Neural cell (in vitro differentiated cells): ENCODE measurements at regions not wholly inside any gene's neighbourhood (a gene's known extent, or its start where the extent isn't known, plus 50 kb on each side); places are given as distances from the start of the nearest gene placed in this dataset.
"Not testable (repeated sequence)": the region's sequence is repeated elsewhere in the genome, so short reads cannot be mapped to it uniquely, and the experiment has no call there.

Experiments
- H2AFZ ChIP-seq: fragments of 200-600, 300-800 bp; sonication (generic), shearing (Covaris generic); 2 replicates; pipeline ENCODE4 v1.6.0; 2014; ENCODE audit warnings: low read depth, mild to moderate bottlenecking, antibody characterized with exemption, low read length, moderate library complexity
- H3F3A ChIP-seq: fragments of 200-600 bp; shearing (Covaris generic); 2 replicates; pipeline ENCODE4 v1.6.1; 2016; ENCODE audit warnings: mild to moderate bottlenecking, moderate library complexity, mixed read lengths, antibody characterized with exemption, low read length; ENCODE audit not compliant: insufficient read depth, poor library complexity, severe bottlenecking
- H3K27ac ChIP-seq: fragments of 200-600, 300-800 bp; sonication (generic), shearing (Covaris generic); 2 replicates; pipeline ENCODE4 v1.5.1; 2014; ENCODE audit warnings: mild to moderate bottlenecking, low read length, moderate library complexity
- H3K27me3 ChIP-seq: fragments of 300-800, 200-600 bp; sonication (generic), shearing (Covaris generic); 2 replicates; pipeline ENCODE4 v1.6.0; 2014; ENCODE audit warnings: mild to moderate bottlenecking, low read depth, low read length, moderate library complexity; ENCODE audit not compliant: insufficient read depth
- H3K36me3 ChIP-seq: fragments of 300-800, 200-600 bp; sonication (generic), shearing (Covaris generic); 2 replicates; pipeline ENCODE4 v1.5.1; 2014; ENCODE audit warnings: mild to moderate bottlenecking, antibody characterized with exemption, low read length, moderate library complexity; ENCODE audit not compliant: insufficient read depth
- H3K4me2 ChIP-seq: fragments of 300-800, 200-600 bp; sonication (generic), shearing (Covaris generic); 2 replicates; pipeline ENCODE4 v1.6.0; 2014; ENCODE audit warnings: mild to moderate bottlenecking, low read length
- H3K4me3 ChIP-seq: fragments of 300-800, 200-600 bp; sonication (generic), shearing (Covaris generic); 2 replicates; pipeline ENCODE4 v1.5.1; 2014; ENCODE audit warnings: mild to moderate bottlenecking, low read length, moderate library complexity
- H3K79me2 ChIP-seq: fragments of 200-600 bp; shearing (Covaris generic); replicated peaks from 2 replicates; pipeline ENCODE4 v1.6.0; 2014; ENCODE audit warnings: mild to moderate bottlenecking, low read length, moderate library complexity; ENCODE audit not compliant: insufficient read depth
- H3K9ac ChIP-seq: fragments of 300-800, 200-600 bp; sonication (generic), shearing (Covaris generic); 2 replicates; pipeline ENCODE4 v1.6.1; 2016; ENCODE audit warnings: mild to moderate bottlenecking, low read length, mixed read lengths
- H3K9me2 ChIP-seq: fragments of 200-600 bp; shearing (Covaris generic); 2 replicates; pipeline ENCODE4 v1.6.1; 2016; ENCODE audit warnings: mild to moderate bottlenecking, low read length, mixed read lengths; ENCODE audit not compliant: insufficient read depth
- H3K9me3 ChIP-seq: fragments of 200-600, 300-800 bp; sonication (generic), shearing (Covaris generic); 2 replicates; pipeline ENCODE4 v1.6.1; 2016; ENCODE audit warnings: mild to moderate bottlenecking, mixed run types, low read length, moderate library complexity, mixed read lengths
- H4K20me1 ChIP-seq: fragments of 200-600 bp; shearing (Covaris generic); 2 replicates; pipeline ENCODE4 v1.6.1; 2016; ENCODE audit warnings: mild to moderate bottlenecking, mixed run types; ENCODE audit not compliant: insufficient read depth
- EP300 ChIP-seq: fragments of 450-650 bp; conservative IDR thresholded peaks from 2 replicates; pipeline ENCODE4 v1.6.1; 2014; ENCODE audit warnings: antibody characterized with exemption, mild to moderate bottlenecking, moderate library complexity; ENCODE audit not compliant: poor library complexity, severe bottlenecking
- EZH2 ChIP-seq: fragments of 200-600, 300-800 bp; shearing (Covaris generic), sonication (generic); IDR thresholded peaks from 2 replicates; pipeline ENCODE4 v1.6.1; 2014; ENCODE audit warnings: antibody characterized with exemption, low read length, borderline replicate concordance, mild to moderate bottlenecking; ENCODE audit not compliant: insufficient read depth, poor library complexity, severe bottlenecking
- MXI1 ChIP-seq: fragments of 450-650 bp; conservative IDR thresholded peaks from 2 replicates; pipeline ENCODE4 v1.6.1; 2014; ENCODE audit warnings: antibody characterized with exemption, mild to moderate bottlenecking; ENCODE audit not compliant: poor library complexity, severe bottlenecking
- POLR2AphosphoS5 ChIP-seq: IDR thresholded peaks from 2 replicates; pipeline ENCODE4 v1.6.1; 2012
- RAD21 ChIP-seq: fragments of 450-650 bp; conservative IDR thresholded peaks from 2 replicates; pipeline ENCODE4 v1.6.1; 2014; ENCODE audit warnings: antibody characterized with exemption, mild to moderate bottlenecking, moderate library complexity
- REST ChIP-seq: IDR thresholded peaks from 2 replicates; pipeline ENCODE4 v1.6.1; 2012; ENCODE audit warnings: borderline replicate concordance
- SMC3 ChIP-seq: fragments of 450-650 bp; conservative IDR thresholded peaks from 2 replicates; pipeline ENCODE4 v1.6.1; 2014; ENCODE audit warnings: antibody characterized with exemption, mild to moderate bottlenecking, moderate library complexity; ENCODE audit not compliant: poor library complexity
- TAF1 ChIP-seq: IDR thresholded peaks from 2 replicates; pipeline ENCODE4 v1.6.1; 2012; ENCODE audit warnings: low read depth
- TF ChIP-seq, protein P1 (sequence below): fragments of 450-650 bp; IDR thresholded peaks from 2 replicates; pipeline ENCODE4 v1.5.1; 2014; ENCODE audit warnings: antibody characterized with exemption, mild to moderate bottlenecking, moderate library complexity; ENCODE audit not compliant: poor library complexity, severe bottlenecking

- Histone ChIP-seq H3K27me3 (no peaks in the 10 kb centered on the region), H3F3A (no peaks in the 10 kb centered on the region), H3K4me2 (no peak overlapping the region), H3K4me3 (no peak overlapping the region), H2AFZ (no peak overlapping the region), H3K79me2 (no peaks in the 10 kb centered on the region), H3K9me3 (no peaks in the 10 kb centered on the region), H3K36me3 (no peaks in the 10 kb centered on the region), H3K27ac (no peak overlapping the region), H4K20me1 (no peaks in the 10 kb centered on the region), H3K9me2 (no peaks in the 10 kb centered on the region), H3K9ac (no peak overlapping the region)
- no peak for TF ChIP-seq EZH2
- TF ChIP-seq REST = no peak
- TF ChIP-seq, protein P1, sequence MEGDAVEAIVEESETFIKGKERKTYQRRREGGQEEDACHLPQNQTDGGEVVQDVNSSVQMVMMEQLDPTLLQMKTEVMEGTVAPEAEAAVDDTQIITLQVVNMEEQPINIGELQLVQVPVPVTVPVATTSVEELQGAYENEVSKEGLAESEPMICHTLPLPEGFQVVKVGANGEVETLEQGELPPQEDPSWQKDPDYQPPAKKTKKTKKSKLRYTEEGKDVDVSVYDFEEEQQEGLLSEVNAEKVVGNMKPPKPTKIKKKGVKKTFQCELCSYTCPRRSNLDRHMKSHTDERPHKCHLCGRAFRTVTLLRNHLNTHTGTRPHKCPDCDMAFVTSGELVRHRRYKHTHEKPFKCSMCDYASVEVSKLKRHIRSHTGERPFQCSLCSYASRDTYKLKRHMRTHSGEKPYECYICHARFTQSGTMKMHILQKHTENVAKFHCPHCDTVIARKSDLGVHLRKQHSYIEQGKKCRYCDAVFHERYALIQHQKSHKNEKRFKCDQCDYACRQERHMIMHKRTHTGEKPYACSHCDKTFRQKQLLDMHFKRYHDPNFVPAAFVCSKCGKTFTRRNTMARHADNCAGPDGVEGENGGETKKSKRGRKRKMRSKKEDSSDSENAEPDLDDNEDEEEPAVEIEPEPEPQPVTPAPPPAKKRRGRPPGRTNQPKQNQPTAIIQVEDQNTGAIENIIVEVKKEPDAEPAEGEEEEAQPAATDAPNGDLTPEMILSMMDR = no peak
- TF ChIP-seq POLR2AphosphoS5 = no peak
- no peak for TF ChIP-seq MXI1
- TF ChIP-seq TAF1 = no peak
- no peak for TF ChIP-seq EP300
- TF ChIP-seq SMC3 = no peak
- TF ChIP-seq RAD21 = no peak
These were observed 371.7 kb upstream of the MEX3C start for GRCh38 chr18:51569153-51569552.

DNA sequence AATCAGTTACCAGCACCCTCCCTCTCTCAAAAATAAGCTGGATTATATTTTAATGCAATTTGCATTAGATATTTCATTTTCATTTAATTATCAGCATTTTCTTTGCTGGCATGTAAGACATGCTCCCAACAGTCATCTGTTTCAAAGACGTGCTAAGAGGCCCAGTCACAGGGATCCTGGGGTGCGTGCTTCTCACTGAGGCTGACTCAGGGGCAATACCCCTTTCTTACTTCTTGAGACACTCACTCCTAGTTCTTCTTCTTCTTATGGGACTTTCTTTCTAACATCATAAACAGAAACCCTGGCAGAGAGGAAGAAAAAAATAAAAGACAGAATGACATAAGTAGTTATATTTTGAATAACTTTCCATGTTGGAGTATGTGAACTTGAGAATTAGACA is 372.1 kb upstream of the MEX3C start:
- no peak overlapping the region for H2AFZ ChIP-seq
- no peaks in the 10 kb centered on the region for H3K79me2 ChIP-seq
- no peaks in the 10 kb centered on the region for H3F3A ChIP-seq
- no peaks in the 10 kb centered on the region for H3K9me3 ChIP-seq
- H3K36me3 ChIP-seq = no peaks in the 10 kb centered on the region
- H3K9me2 ChIP-seq = no peaks in the 10 kb centered on the region
- H3K4me2 ChIP-seq = no peak overlapping the region
- H3K9ac ChIP-seq = no peak overlapping the region
- H3K4me3 ChIP-seq = no peak overlapping the region
- H3K27ac ChIP-seq = no peak overlapping the region
- no peaks in the 10 kb centered on the region for H4K20me1 ChIP-seq
- no peaks in the 10 kb centered on the region for H3K27me3 ChIP-seq
- TF ChIP-seq EZH2 (no peak), SMC3 (no peak), REST (no peak), TAF1 (no peak), POLR2AphosphoS5 (no peak), MXI1 (no peak), RAD21 (no peak), EP300 (no peak)
- TF ChIP-seq, protein P1 = no peak

- not testable (repeated sequence) for H3K9me2 ChIP-seq, H3K4me2 ChIP-seq, H3K9ac ChIP-seq, H3K27ac ChIP-seq, H3K79me2 ChIP-seq, H3K4me3 ChIP-seq, H4K20me1 ChIP-seq, H3F3A ChIP-seq, H3K9me3 ChIP-seq, H3K27me3 ChIP-seq, H2AFZ ChIP-seq, H3K36me3 ChIP-seq
These were observed 372.6 kb upstream of the MEX3C start for GRCh38 chr18:51570071-51570470.
